GM12864 (cell line): ENCODE measurements at regions not wholly inside any gene's neighbourhood (a gene's known extent, or its start where the extent isn't known, plus 50 kb on each side); places are given as distances from the start of the nearest gene placed in this dataset.

Experiments used
- DNase-seq: peaks from one replicate; pipeline ENCODE4 v3.0.0-alpha.2; 2011; ENCODE audit warnings: low read depth
- H3K4me3 ChIP-seq: 2 replicates; pipeline ENCODE4 v1.5.1; 2011; ENCODE audit warnings: mild to moderate bottlenecking, low read depth, low read length, control low read depth
- CTCF ChIP-seq: IDR thresholded peaks from 2 replicates; pipeline ENCODE4 v1.5.1; 2011; ENCODE audit warnings: low read depth, mild to moderate bottlenecking, moderate library complexity, low read length, control low read depth, inconsistent platforms; ENCODE audit errors: missing control alignments

GRCh38 chr9:135335691-135336181 lies 143.8 kb upstream of the PPP1R26 start:
- H3K4me3 ChIP-seq: no peak overlapping the region
- DNase-seq: no peak
- no peak for TF ChIP-seq CTCF

- no peak overlapping the region for H3K4me3 ChIP-seq
- no peak for DNase-seq
- no peak for TF ChIP-seq CTCF
Observed at GRCh38 chr9:135336722-135337527, 142.7 kb upstream of the PPP1R26 start.

- TF ChIP-seq CTCF: no peak
- DNase-seq: no peak
- no peak overlapping the region for H3K4me3 ChIP-seq
Observed at GRCh38 chr9:135338546-135338945, 141.0 kb upstream of the PPP1R26 start.

- DNase-seq: no peak
- no peak for TF ChIP-seq CTCF
- H3K4me3 ChIP-seq: no peak overlapping the region
Observed at GRCh38 chr9:135339378-135339973, 140.1 kb upstream of the PPP1R26 start.

- DNase-seq: no peak
- H3K4me3 ChIP-seq: no peak overlapping the region
- no peak for TF ChIP-seq CTCF
Observed at GRCh38 chr9:135340143-135340655, 139.4 kb upstream of the PPP1R26 start.

GRCh38 chr9:135340726-135341475 lies 138.7 kb upstream of the PPP1R26 start:
- no peak for DNase-seq
- no peak for TF ChIP-seq CTCF
- H3K4me3 ChIP-seq: no peak overlapping the region
